Body of pancreas (tissue), 4 donors: ENCODE measurements at regions not wholly inside any gene's neighbourhood (a gene's known extent, or its start where the extent isn't known, plus 50 kb on each side); places are given as distances from the start of the nearest gene placed in this dataset.

Experiments used
- POLR2A ChIP-seq, 3 donors: fragments of 450-650 bp; IDR thresholded peaks; one replicate each; pipeline ENCODE4 v1.6.1; 2016; ENCODE audit warnings: antibody characterized with exemption in 3 of 3, mild to moderate bottlenecking in 2 of 3
- TF ChIP-seq, protein P1 (sequence below), 7 experiments: fragments of 450-650 bp in 4 of 7; fragments of 200-600 bp in 3 of 7; sonication (generic) in 3 of 7; IDR thresholded peaks; one replicate each; pipeline ENCODE4 v1.5.1; 2016 to 2019; ENCODE audit warnings: antibody characterized with exemption in 7 of 7

GRCh38 chr2:18976168-18976961, 382.1 kb downstream of the OSR1 start:
- TF ChIP-seq, protein P1, sequence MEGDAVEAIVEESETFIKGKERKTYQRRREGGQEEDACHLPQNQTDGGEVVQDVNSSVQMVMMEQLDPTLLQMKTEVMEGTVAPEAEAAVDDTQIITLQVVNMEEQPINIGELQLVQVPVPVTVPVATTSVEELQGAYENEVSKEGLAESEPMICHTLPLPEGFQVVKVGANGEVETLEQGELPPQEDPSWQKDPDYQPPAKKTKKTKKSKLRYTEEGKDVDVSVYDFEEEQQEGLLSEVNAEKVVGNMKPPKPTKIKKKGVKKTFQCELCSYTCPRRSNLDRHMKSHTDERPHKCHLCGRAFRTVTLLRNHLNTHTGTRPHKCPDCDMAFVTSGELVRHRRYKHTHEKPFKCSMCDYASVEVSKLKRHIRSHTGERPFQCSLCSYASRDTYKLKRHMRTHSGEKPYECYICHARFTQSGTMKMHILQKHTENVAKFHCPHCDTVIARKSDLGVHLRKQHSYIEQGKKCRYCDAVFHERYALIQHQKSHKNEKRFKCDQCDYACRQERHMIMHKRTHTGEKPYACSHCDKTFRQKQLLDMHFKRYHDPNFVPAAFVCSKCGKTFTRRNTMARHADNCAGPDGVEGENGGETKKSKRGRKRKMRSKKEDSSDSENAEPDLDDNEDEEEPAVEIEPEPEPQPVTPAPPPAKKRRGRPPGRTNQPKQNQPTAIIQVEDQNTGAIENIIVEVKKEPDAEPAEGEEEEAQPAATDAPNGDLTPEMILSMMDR (IDR thresholded peaks at IDR 0.05): no peak
- no peak for TF ChIP-seq POLR2A (IDR thresholded peaks at IDR 0.05)
